Right lobe of liver (tissue), 4 donors: ENCODE measurements at regions not wholly inside any gene's neighbourhood (a gene's known extent, or its start where the extent isn't known, plus 50 kb on each side); places are given as distances from the start of the nearest gene placed in this dataset.

Experiments
- POLR2A ChIP-seq: fragments of 450-650 bp; IDR thresholded peaks from one replicate; pipeline ENCODE4 v1.6.1; 2017; ENCODE audit warnings: antibody characterized with exemption, mild to moderate bottlenecking
- TF ChIP-seq, protein P1 (sequence below), 4 donors: fragments of 200-600 bp in 3 of 4; fragments of 450-650 bp in 1 of 4; IDR thresholded peaks; one replicate each; pipeline versions ENCODE4 v1.5.1 to v1.8.0; 2016 to 2022; ENCODE audit warnings: antibody characterized with exemption in 4 of 4, mild to moderate bottlenecking in 2 of 4
- donor health status: DM: no; HTN: no; CAD: no.
- donor health status: DM: no; HTN: no; CAD: no.
- donor health status: DM: no; HTN: yes; CAD: no.

DNA sequence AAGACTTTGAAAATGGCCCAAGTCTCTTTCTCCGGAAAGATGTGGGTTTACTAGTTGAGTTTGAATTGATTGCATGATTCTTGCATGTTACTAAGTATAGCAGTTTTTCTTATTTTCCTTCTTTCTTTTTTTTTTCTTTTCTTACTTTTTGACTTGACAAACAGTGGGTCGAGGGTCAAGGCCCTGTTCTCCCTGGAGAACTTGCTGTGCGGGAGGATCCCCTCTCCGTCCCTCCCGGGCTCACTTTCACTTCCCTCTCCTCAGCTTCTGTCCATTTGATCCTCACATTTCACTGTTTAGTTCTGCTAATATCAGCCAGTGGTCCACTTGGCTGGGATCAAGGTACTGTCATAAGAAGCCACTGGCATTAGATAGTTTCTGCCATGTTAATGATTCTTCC lies 767.4 kb downstream of the TDRD15 start:
- TF ChIP-seq, protein P1, sequence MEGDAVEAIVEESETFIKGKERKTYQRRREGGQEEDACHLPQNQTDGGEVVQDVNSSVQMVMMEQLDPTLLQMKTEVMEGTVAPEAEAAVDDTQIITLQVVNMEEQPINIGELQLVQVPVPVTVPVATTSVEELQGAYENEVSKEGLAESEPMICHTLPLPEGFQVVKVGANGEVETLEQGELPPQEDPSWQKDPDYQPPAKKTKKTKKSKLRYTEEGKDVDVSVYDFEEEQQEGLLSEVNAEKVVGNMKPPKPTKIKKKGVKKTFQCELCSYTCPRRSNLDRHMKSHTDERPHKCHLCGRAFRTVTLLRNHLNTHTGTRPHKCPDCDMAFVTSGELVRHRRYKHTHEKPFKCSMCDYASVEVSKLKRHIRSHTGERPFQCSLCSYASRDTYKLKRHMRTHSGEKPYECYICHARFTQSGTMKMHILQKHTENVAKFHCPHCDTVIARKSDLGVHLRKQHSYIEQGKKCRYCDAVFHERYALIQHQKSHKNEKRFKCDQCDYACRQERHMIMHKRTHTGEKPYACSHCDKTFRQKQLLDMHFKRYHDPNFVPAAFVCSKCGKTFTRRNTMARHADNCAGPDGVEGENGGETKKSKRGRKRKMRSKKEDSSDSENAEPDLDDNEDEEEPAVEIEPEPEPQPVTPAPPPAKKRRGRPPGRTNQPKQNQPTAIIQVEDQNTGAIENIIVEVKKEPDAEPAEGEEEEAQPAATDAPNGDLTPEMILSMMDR (IDR thresholded peaks at IDR 0.05) = no peak
- no peak for TF ChIP-seq POLR2A
